ACC112 (cell line): ENCODE measurements at regions not wholly inside any gene's neighbourhood (a gene's known extent, or its start where the extent isn't known, plus 50 kb on each side); places are given as distances from the start of the nearest gene placed in this dataset.

Source experiments
- H2AFZ ChIP-seq: fragments of 200-600 bp; sonication (generic); one replicate; pipeline ENCODE4 v1.6.0; 2017; ENCODE audit warnings: antibody characterized with exemption, low read length; ENCODE audit not compliant: unreplicated experiment
- H3K27ac ChIP-seq: fragments of 200-600 bp; sonication (generic); 2 replicates; pipeline ENCODE4 v1.5.1; 2014; ENCODE audit warnings: low read depth, mild to moderate bottlenecking, antibody characterized with exemption, low read length, moderate library complexity
- H3K27me3 ChIP-seq: fragments of 200-600 bp; sonication (generic); 2 replicates; pipeline ENCODE4 v1.6.1; 2014; ENCODE audit warnings: mild to moderate bottlenecking, antibody characterized with exemption, low read length, moderate library complexity, mixed read lengths; ENCODE audit not compliant: insufficient read depth
- H3K36me3 ChIP-seq: fragments of 200-600 bp; sonication (generic); 2 replicates; pipeline ENCODE4 v1.6.1; 2016; ENCODE audit warnings: mild to moderate bottlenecking, antibody characterized with exemption, low read length, moderate library complexity, mixed read lengths; ENCODE audit not compliant: insufficient read depth
- H3K4me1 ChIP-seq: fragments of 200-600 bp; sonication (generic); one replicate; pipeline ENCODE4 v1.6.1; 2016; ENCODE audit warnings: low read length, mixed read lengths; ENCODE audit not compliant: insufficient read depth, unreplicated experiment, control insufficient read depth
- H3K4me3 ChIP-seq: fragments of 200-600 bp; sonication (generic); 2 replicates; pipeline ENCODE4 v1.5.1; 2014; ENCODE audit warnings: mild to moderate bottlenecking, low read depth, low read length
- H3K79me2 ChIP-seq: fragments of 200-600 bp; sonication (generic); one replicate; pipeline ENCODE4 v1.6.0; 2016; ENCODE audit warnings: low read length; ENCODE audit not compliant: control insufficient read depth, unreplicated experiment, insufficient read depth

DNA sequence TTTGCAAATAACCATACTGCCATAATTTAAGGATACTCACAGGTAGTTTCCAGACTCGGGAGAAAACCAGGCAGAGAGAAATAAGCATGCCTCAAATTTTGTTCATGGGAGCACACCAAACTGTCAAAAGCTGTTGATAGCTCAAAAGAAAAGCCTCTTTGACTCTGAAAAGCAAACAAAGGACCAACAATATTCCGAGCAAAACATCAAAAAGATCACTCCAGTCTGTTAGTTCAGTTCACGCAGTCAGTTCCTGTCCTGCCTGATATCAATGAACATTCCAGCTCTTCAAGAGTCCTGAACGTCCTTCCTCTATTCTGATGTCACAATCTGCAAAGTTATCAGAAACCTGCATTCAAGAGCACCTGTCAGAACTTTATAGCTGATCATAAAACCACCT is 78.7 kb downstream of the RRM2 start:
- Histone ChIP-seq H2AFZ (no peak overlapping the region), H3K4me1 (no peaks in the 10 kb centered on the region), H3K79me2 (no peaks in the 10 kb centered on the region), H3K27me3 (no peaks in the 10 kb centered on the region), H3K27ac (no peak overlapping the region), H3K36me3 (no peaks in the 10 kb centered on the region), H3K4me3 (no peak overlapping the region)

DNA sequence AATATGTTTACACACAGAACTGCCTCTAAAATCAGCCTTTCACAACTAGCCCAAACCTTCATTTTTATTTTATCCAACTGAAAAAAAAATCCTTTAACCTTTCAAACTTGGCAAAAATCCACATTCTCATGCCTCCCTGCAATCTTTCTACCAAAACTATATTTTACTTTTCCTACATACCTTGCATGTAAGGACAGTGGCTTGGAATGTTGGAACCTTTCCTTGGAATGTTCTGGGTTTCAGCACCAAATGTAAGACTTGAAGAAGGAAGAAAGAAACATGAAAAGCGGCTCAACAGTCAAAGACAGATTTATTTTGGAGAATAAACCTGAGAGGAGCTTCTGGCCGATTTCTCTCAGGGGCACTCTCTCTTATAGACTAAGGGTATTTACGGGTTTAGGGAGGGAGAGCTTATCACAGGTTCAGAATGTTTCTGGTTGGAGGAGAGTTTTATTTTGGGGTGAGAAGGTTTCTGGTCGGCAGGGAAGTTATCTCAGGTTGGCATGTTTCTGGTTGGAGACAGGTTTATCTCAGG is 79.7 kb downstream of the RRM2 start:
- no peak overlapping the region for H3K4me3 ChIP-seq
- no peaks in the 10 kb centered on the region for H3K36me3 ChIP-seq
- H2AFZ ChIP-seq, result no peak overlapping the region
- H3K27ac ChIP-seq, result no peak overlapping the region
- no peaks in the 10 kb centered on the region for H3K4me1 ChIP-seq
- H3K79me2 ChIP-seq, result no peaks in the 10 kb centered on the region
- no peaks in the 10 kb centered on the region for H3K27me3 ChIP-seq

DNA sequence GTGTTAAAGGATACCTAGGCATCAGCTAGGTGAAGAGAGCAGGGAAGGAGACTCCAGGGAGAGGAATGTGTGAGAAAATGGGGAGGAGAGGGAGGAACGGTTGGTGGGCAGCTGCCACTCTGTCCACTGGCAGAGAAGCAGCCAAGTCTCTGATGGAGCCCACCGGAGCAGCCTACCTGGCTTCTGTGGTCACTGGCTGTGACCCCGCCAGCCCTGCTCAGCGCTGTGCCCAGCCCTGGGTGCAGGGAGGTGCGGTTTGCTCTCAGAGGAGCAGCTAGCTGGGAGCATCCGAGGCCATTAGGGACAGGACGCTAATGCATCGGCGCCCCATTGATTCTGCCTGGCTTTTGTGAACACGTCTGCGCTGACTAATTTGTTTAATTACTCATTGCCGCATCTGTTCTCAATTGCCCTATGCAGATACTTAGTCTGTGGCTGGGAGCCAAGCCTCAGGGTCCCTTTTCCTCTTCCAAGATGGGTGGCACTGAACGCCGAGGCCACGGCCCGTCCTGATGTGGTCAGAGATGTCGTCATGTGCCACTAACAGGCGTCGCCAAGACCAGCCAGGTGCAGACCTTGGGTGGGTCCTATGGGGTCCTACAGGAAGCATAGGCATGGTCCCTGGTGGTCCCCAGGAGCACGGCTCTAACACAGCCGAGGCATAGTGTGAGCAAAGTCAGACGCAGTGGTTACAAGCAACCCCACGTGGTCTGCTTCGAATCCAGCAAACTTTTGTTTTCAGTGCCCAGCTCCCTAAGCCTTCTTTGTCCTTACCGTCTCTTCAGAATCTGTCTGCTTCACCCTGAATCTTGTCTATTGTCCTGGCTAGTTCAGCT is 82.0 kb downstream of the RRM2 start:
- no peak overlapping the region for H3K27ac ChIP-seq

DNA sequence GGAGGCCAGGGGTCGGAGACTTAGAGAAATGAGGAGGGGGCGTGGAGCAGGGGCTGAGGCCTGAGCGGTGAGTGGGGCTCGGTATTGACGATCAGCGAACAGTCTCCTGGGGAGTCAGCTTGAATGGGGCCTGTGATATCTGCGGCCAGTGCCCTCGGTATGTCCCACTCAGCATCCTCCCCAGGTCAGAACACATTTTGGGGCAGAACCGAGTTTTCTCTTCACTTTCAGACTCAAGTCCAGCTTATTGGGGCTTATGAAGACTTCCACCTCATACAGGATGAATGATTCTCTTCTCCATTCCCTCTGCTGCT is 82.6 kb downstream of the RRM2 start:
- Histone ChIP-seq H3K79me2 (no peaks in the 10 kb centered on the region), H3K4me3 (no peak overlapping the region), H3K27ac (no peak overlapping the region), H3K27me3 (no peaks in the 10 kb centered on the region), H2AFZ (no peak overlapping the region), H3K4me1 (no peaks in the 10 kb centered on the region), H3K36me3 (no peaks in the 10 kb centered on the region)

More for the DNA sequence above, 82.0 kb downstream of the RRM2 start:
- Histone ChIP-seq H3K79me2 (no peaks in the 10 kb centered on the region), H3K4me1 (no peaks in the 10 kb centered on the region), H3K27me3 (no peaks in the 10 kb centered on the region), H2AFZ (no peak overlapping the region), H3K4me3 (no peak overlapping the region), H3K36me3 (no peaks in the 10 kb centered on the region)

DNA sequence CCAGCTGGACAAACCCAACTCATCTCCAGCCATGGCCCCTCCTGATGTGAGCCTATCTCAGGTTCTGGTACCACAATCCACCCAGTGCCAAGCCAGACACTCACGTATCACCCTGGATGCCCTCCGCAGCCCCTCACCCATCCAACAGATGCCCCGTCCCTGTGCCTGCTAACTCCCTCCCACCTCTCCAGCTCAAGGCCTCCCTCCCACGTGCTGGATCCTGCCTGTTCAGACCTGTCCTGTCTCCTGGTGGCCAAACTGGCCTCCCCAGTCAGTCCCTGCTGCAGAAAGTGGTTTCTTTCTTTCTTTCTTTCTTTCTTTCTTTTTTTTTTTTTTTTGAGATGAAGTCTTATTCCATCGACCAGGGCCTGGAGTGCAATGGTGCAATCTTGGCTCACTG is 86.2 kb downstream of the RRM2 start:
- H2AFZ ChIP-seq, result no peak overlapping the region
- H3K27ac ChIP-seq, result no peak overlapping the region
- H3K27me3 ChIP-seq, result no peaks in the 10 kb centered on the region
- no peaks in the 10 kb centered on the region for H3K36me3 ChIP-seq
- H3K4me1 ChIP-seq, result no peaks in the 10 kb centered on the region
- H3K79me2 ChIP-seq, result no peaks in the 10 kb centered on the region
- H3K4me3 ChIP-seq, result no peak overlapping the region

DNA sequence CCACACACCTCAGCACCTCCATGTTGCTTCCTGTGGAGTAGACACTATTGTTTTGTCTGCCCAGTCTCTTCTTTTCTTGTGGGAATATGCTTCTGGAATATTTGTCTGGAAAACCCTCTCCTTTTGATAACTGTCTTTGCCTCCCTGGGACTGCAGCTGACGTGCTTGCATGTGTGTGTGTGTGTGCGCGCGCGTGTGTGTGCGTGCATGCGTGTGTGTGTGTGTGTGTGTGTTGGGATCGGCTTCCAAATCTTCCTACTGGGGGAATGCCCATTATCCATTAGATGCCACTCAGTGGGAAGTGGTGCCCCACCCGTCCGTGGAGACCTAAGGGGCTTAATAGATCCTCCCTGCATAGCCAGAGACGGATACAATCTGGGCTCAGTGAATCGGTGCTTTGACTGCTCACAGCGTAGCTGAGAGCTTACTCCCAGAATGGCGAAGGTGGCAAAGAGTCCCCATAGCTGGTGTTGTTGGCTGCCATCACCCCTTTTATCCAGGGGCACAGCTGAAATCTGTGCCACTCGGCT is 86.9 kb downstream of the RRM2 start:
- no peak overlapping the region for H3K27ac ChIP-seq
- H2AFZ ChIP-seq, result no peak overlapping the region
- no peaks in the 10 kb centered on the region for H3K36me3 ChIP-seq
- no peaks in the 10 kb centered on the region for H3K79me2 ChIP-seq
- H3K27me3 ChIP-seq, result no peaks in the 10 kb centered on the region
- no peaks in the 10 kb centered on the region for H3K4me1 ChIP-seq
- no peak overlapping the region for H3K4me3 ChIP-seq

DNA sequence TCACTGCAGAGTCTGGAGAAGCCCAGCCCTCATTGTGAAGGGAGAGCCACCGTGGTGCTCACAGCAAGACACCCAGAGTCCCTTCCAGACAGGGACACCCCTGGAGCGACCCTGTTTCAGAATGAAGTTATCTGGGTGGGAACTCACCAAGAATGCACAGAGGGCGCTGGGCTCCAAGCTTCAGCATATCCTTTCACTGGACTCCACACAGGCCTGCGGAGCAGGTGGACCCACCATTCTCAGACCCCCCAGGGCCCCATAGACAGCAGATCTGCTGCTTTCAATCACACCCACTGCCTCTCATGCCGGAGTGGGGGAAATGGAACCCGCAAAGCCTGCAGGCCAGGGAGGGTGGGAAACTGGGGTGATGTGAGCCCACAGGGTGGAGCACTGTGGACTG is 87.8 kb downstream of the RRM2 start:
- H3K36me3 ChIP-seq, result no peaks in the 10 kb centered on the region
- no peak overlapping the region for H2AFZ ChIP-seq
- no peak overlapping the region for H3K27ac ChIP-seq
- no peaks in the 10 kb centered on the region for H3K79me2 ChIP-seq
- no peaks in the 10 kb centered on the region for H3K4me1 ChIP-seq
- no peak overlapping the region for H3K4me3 ChIP-seq
- H3K27me3 ChIP-seq, result no peaks in the 10 kb centered on the region

DNA sequence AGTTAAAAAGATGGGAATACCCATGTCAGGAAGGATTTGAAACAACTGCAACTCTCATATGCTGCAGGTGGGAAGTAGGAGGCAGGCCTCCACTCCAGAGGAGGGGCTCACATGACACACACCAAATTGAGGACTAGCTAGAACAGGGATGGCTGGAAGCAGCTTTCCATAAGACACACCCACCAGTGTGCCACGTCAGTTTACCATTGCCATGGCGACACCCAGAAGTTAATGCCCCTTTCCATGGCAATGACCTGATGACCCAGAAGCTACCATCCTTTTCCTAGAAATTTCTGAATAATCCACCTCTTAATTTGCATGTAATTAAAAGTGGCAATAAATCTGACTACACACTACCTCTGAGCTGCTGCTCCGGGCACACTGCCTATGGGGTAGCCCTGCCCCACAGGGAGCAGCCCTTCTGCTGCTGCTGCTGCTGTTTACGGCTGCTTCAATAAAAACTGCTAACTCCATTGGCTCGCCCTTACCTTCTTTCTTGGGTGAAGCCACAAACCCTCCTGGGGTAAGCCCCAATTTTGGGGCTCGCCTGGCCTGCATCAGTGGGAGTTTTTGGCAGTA is 89.4 kb downstream of the RRM2 start:
- H3K27ac ChIP-seq, result no peak overlapping the region

DNA sequence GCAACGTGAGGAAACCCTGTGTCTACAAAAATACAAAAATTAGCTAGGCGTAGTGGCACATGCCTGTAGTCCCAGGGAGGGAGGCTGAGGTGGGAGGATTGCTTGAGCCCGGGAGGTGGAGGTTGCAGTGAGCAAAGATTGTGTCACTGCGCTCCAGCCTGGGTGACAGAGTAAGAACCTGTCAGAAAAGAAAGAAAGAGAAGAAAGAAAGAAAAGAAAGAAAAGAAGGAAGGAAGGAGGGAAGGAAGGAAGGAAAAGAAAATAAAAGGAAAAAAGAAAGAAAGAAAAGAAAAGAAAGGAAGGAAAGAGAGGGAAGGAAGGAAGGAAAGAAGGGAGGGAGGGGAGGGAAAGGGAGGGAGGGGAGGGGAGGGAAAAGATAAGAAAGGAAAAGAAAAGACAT is 89.9 kb upstream of the HPCAL1 start:
- Histone ChIP-seq H3K27ac (no peak overlapping the region), H3K4me1 (no peaks in the 10 kb centered on the region), H3K79me2 (no peaks in the 10 kb centered on the region), H3K27me3 (no peaks in the 10 kb centered on the region), H2AFZ (no peak overlapping the region), H3K36me3 (no peaks in the 10 kb centered on the region), H3K4me3 (no peak overlapping the region)

More for the DNA sequence above, 89.4 kb downstream of the RRM2 start:
- Histone ChIP-seq H3K27me3 (no peaks in the 10 kb centered on the region), H3K79me2 (no peaks in the 10 kb centered on the region), H3K4me1 (no peaks in the 10 kb centered on the region), H3K4me3 (no peak overlapping the region), H3K36me3 (no peaks in the 10 kb centered on the region), H2AFZ (no peak overlapping the region)

DNA sequence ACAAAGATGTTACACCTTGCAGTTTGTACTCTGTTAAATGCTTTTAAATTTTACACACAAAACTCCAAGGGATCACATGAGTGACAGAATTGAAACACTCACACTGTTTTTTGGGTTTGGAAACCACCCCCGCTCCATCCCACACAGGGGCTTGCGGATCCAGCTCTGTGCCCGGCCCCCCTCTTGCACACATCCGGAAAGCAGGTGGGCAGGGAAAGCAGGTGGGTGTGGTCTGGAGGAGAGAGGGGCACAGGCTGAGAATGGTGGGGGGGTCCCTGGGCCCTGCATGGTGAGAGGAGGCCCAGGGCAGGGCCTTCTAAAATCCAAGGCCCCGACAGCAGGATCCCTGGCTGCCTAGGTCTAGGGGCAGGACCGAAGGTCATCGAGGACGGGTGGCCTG is 88.5 kb upstream of the HPCAL1 start:
- Histone ChIP-seq H3K27me3 (no peaks in the 10 kb centered on the region), H3K79me2 (no peaks in the 10 kb centered on the region)

DNA sequence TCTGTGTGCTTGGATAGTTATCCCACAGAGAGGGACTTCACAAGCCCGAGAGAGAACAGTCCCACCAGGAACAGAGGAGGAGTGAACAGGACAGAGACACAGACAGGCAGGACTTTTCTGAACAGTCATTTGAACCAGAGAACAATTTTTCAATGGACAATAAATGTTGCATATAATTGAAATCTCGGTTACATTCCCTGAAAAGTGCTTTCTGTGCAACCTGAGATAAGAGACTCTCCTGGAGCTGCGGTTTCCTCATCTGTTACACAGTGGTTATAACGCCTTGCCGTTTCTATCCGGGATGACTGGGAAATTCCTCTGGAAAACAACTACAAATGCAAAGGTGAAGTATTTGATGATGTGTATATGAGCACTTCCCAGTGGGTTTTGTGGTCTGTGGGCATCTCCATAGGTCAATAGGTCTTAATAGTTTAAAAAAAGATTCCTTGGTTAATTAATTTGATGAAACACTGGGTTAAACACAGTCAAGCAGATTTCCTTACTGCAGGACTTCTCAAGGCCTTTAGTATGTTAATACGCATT is 87.2 kb upstream of the HPCAL1 start:
- no peak overlapping the region for H3K27ac ChIP-seq
- no peak overlapping the region for H3K4me3 ChIP-seq
- H3K27me3 ChIP-seq, result no peaks in the 10 kb centered on the region
- no peaks in the 10 kb centered on the region for H3K4me1 ChIP-seq
- no peaks in the 10 kb centered on the region for H3K36me3 ChIP-seq
- H2AFZ ChIP-seq, result no peak overlapping the region
- H3K79me2 ChIP-seq, result no peaks in the 10 kb centered on the region

More for the DNA sequence above, 88.5 kb upstream of the HPCAL1 start:
- Histone ChIP-seq H3K4me3 (no peak overlapping the region), H3K4me1 (no peaks in the 10 kb centered on the region), H3K36me3 (no peaks in the 10 kb centered on the region), H3K27ac (no peak overlapping the region), H2AFZ (no peak overlapping the region)
